ENCODE measurements at regions not wholly inside any gene's neighbourhood (a gene's known extent, or its start where the extent isn't known, plus 50 kb on each side); places are given as distances from the start of the nearest gene placed in this dataset.

DNA sequence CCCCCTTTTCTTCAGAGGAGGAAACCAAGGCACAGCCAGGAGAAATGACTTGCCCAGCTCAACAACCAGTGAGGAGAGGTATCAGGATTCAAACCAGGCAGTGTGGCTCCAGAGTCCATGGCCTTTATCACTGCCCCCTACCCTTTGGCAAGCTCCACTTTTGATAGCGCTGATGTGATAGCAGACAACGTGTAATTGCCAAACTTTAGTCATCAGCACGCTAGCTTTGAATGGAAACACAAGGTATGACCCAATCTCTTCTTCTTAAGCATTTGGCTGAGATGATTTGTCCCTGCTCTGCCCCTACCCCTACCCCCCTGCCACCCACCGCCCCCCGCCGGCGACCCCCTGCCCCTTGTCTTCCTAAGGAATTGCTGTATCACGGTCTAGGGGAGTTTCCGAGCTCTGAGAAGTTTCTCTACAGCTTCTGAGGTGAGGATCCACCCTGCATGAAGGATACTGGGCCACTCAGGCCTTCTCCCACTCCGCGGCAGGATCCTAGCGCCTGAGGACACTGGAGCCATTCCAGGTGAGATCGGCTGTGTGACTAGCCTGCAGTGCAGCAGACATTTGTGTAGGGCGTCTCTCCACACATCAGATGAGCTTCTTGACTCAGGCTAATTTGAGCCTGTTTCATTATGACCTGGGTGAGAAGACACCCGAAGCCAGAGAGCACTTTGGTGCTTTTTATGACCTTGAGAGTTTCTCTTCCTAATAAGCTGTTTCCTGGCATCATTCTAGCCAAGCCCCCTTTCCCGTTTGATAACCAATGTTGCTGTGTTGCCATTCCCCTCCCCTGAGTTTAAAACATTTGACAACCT lies 75.1 kb upstream of the MAP4K4 start:
- Histone ChIP-seq H3K4me2 (ENCODE audit: insufficient read depth in 1 of 2, low read depth in 2 of 2, low read length in 2 of 2) (no peak overlapping the region), H3K79me1 (ENCODE audit: low read depth, low read length) (no peaks in the 10 kb centered on the region), H3K18ac (ENCODE audit: extremely low read depth, low read length) (no peak overlapping the region), H3K4ac (replicated peaks; ENCODE audit: insufficient read length, low read depth, low read length) (no peak overlapping the region), H3K14ac (ENCODE audit: insufficient read length) (no peak overlapping the region), H4K5ac (ENCODE audit: insufficient read length, low read depth, low read length) (no peak overlapping the region), H3K56ac (replicated peaks; ENCODE audit: insufficient read length, low read depth, low read length) (no peak overlapping the region), H2BK15ac (ENCODE audit: low read length) (no peak overlapping the region), H2BK20ac (ENCODE audit: low read length) (no peak overlapping the region), H3K9ac (replicated peaks in 1 of 4; ENCODE audit: extremely low read depth in 1 of 4, low read depth in 3 of 4, low read length in 3 of 4) (no peak overlapping the region), H3K9me3 (ENCODE audit: insufficient read depth in 2 of 2, low read depth in 1 of 2, low read length in 1 of 2) (no peaks in the 10 kb centered on the region), H3K36me3 (ENCODE audit: control insufficient read depth in 2 of 4, insufficient read depth in 4 of 4, low read length in 3 of 4) (no peaks in the 10 kb centered on the region), H2BK5ac (ENCODE audit: low read depth, low read length) (no peak overlapping the region), H3K79me2 (ENCODE audit: control insufficient read depth in 1 of 2, insufficient read depth in 2 of 2, low read length in 2 of 2) (no peaks in the 10 kb centered on the region), H3K23me2 (ENCODE audit: low read depth, low read length) (no peaks in the 10 kb centered on the region), H2BK120ac (replicated peaks; ENCODE audit: low read depth, low read length) (no peak overlapping the region), H2BK12ac (ENCODE audit: low read depth, low read length) (no peak overlapping the region), H4K20me1 (replicated peaks in 1 of 2; ENCODE audit: control insufficient read depth in 1 of 2, insufficient read depth in 2 of 2, low read length in 2 of 2) (no peaks in the 10 kb centered on the region), H3K27ac (ENCODE audit: low read depth, low read length) (no peak overlapping the region), H3K27me3 (replicated peaks in 1 of 4; ENCODE audit: control insufficient read depth in 3 of 4, extremely low read depth in 1 of 4, insufficient read depth in 3 of 4, low read length in 3 of 4) (no peaks in the 10 kb centered on the region), H2AK5ac (ENCODE audit: low read depth, low read length) (no peak overlapping the region), H4K91ac (replicated peaks; ENCODE audit: insufficient read length, low read length) (no peak overlapping the region), H3K4me3 (ENCODE audit: extremely low read depth in 1 of 4, insufficient read depth in 2 of 4, low read depth in 3 of 4, low read length in 4 of 4) (no peak overlapping the region), H4K8ac (ENCODE audit: extremely low read depth, insufficient read depth, low read length) (peak overlapping the region; percentile 22; the same call in 1 of the 2 replicates), H2AFZ (ENCODE audit: low read length) (peak overlapping the region; percentile 92), H3K23ac (ENCODE audit: insufficient read length) (no peak overlapping the region), H3K4me1 (replicated peaks in 1 of 4; ENCODE audit: control insufficient read depth in 3 of 4, insufficient read depth in 4 of 4, low read length in 3 of 4) (no peaks in the 10 kb centered on the region)
- POLR2A ChIA-PET (ENCODE audit: partially characterized antibody) = no interaction called here
- TF ChIP-seq GTF2F1 (IDR thresholded peaks at IDR 0.05; ENCODE audit: borderline replicate concordance, low read depth, low read length) (no peak), TAF7 (optimal IDR thresholded peaks at IDR 0.05; ENCODE audit: borderline replicate concordance, low read depth, low read length) (no peak), TCF12 (IDR thresholded peaks at IDR 0.05; ENCODE audit: low read depth, low read length) (no peak)
- WGBS, 2 experiments (ENCODE audit: extremely low coverage in 1 of 2, insufficient coverage in 1 of 2, insufficient read length in 1 of 2, insufficient replicate concordance in 2 of 2, low coverage in 1 of 2, low lambda C conversion rate in 2 of 2, missing lambda C conversion rate in 1 of 2) = 91% methylated on average over 16 of the region's 16 CpGs; no CpG with 5 or more reads in 1 of the 2 experiments
- FAIRE-seq = no peak
- no peak for DNase-seq (ENCODE audit: low read depth in 1 of 2, low spot score in 2 of 2)
- CTCF ChIA-PET (ENCODE audit: partially characterized antibody) = interaction anchor here (0.9 to 1.2 kb wide), 2 partner anchors 16 to 32 kb away, joined by 3 to 4 read pairs; no protein-coding TSS in a partner anchor

All from H1 (cell line).